ENCODE measurements at regions not wholly inside any gene's neighbourhood (a gene's known extent, or its start where the extent isn't known, plus 50 kb on each side); places are given as distances from the start of the nearest gene placed in this dataset.

DNA sequence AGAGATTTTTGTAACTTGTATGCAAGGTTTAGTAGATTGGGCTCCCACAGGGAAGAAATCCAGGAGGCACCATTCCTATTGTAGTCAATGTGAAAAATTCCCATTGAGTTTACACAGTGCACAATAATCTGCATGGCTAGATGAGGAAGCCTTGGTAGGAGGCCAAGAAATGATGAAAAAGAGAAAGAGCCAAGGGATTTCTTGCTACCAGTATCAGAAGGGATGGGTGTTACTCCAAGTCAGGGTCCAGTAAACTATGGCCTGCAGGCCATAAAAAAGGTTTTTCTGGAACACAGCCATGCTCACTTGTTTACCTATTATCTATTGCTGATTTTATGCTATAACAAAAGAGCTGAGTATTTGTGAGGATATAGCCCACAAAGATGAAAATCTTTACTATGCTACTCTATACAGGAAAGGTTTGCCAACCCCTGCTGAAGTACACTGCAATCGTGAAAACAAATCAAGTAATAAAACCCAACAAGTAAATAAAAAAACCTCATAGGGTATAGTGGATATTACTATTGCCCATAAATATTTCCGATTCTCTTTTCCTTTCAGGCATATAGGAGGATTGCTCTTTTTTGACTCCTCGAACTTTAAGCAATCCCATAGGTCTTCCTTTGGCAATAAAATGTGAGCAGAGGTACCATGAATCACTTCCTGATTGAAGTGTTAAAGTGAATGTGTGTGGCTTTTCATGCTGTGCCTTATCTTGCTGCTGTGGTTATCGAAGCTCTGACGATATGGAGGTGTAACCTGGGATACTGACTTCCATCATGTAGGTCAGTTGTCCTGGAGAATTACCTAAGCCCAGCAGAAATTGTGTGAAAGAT, 256.3 kb upstream of the MAGI2 start:
- no peak for TF ChIP-seq EZH2 (IDR thresholded peaks at IDR 0.05)
- TF ChIP-seq, protein P1, sequence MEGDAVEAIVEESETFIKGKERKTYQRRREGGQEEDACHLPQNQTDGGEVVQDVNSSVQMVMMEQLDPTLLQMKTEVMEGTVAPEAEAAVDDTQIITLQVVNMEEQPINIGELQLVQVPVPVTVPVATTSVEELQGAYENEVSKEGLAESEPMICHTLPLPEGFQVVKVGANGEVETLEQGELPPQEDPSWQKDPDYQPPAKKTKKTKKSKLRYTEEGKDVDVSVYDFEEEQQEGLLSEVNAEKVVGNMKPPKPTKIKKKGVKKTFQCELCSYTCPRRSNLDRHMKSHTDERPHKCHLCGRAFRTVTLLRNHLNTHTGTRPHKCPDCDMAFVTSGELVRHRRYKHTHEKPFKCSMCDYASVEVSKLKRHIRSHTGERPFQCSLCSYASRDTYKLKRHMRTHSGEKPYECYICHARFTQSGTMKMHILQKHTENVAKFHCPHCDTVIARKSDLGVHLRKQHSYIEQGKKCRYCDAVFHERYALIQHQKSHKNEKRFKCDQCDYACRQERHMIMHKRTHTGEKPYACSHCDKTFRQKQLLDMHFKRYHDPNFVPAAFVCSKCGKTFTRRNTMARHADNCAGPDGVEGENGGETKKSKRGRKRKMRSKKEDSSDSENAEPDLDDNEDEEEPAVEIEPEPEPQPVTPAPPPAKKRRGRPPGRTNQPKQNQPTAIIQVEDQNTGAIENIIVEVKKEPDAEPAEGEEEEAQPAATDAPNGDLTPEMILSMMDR (IDR thresholded peaks at IDR 0.05), result no peak

Measured in neural progenitor cell (in vitro differentiated cells).